DND-41 (cell line): ENCODE measurements at regions not wholly inside any gene's neighbourhood (a gene's known extent, or its start where the extent isn't known, plus 50 kb on each side); places are given as distances from the start of the nearest gene placed in this dataset.

ENCODE experiments used
- ATAC-seq: fragments of 200-7000 bp; cut with Tn5 transposase; 3 replicates; pipeline ENCODE4 v1.9.1; 2021; ENCODE audit warnings: low read depth; ENCODE audit not compliant: insufficient read depth
- DNase-seq: peaks from one replicate; pipeline ENCODE4 v3.0.0-alpha.2; 2020
- H2AFZ ChIP-seq: 2 replicates; pipeline ENCODE4 v1.6.0; 2012; ENCODE audit warnings: low read depth, low read length
- H3K27ac ChIP-seq: 2 replicates; pipeline ENCODE4 v1.5.1; 2012; ENCODE audit warnings: low read length, inconsistent platforms
- H3K27me3 ChIP-seq: fragments of 200-600 bp; sonication (generic); 2 replicates; pipeline ENCODE4 v1.6.0; 2012; ENCODE audit warnings: low read length, mild to moderate bottlenecking, inconsistent platforms; ENCODE audit not compliant: insufficient read depth, poor library complexity
- H3K36me3 ChIP-seq: 2 replicates; pipeline ENCODE4 v1.5.1; 2012; ENCODE audit warnings: low read length, inconsistent platforms; ENCODE audit not compliant: insufficient read depth
- H3K4me1 ChIP-seq: 2 replicates; pipeline ENCODE4 v1.5.1; 2012; ENCODE audit warnings: mild to moderate bottlenecking, low read length; ENCODE audit not compliant: insufficient read depth
- H3K4me2 ChIP-seq: 2 replicates; pipeline ENCODE4 v1.6.0; 2012; ENCODE audit warnings: mild to moderate bottlenecking, moderate library complexity, low read length, inconsistent platforms; ENCODE audit not compliant: insufficient read depth
- H3K4me3 ChIP-seq, 2 experiments: fragments of 200-600 bp in 1 of 2; shearing (Covaris generic) in 1 of 2; 2 replicates each; pipeline ENCODE4 v1.5.1; 2012 to 2016; ENCODE audit warnings: inconsistent platforms in 2 of 2, low read length in 2 of 2, mild to moderate bottlenecking in 2 of 2, low read depth in 1 of 2, moderate library complexity in 1 of 2
- H3K79me2 ChIP-seq: 2 replicates; pipeline ENCODE4 v1.6.0; 2012; ENCODE audit warnings: low read length, inconsistent platforms; ENCODE audit not compliant: insufficient read depth
- H3K9ac ChIP-seq: 2 replicates; pipeline ENCODE4 v1.6.0; 2012; ENCODE audit warnings: low read depth, mild to moderate bottlenecking, inconsistent platforms, low read length, moderate library complexity
- H3K9me3 ChIP-seq: 2 replicates; pipeline ENCODE4 v1.5.1; 2012; ENCODE audit warnings: low read length, moderate library complexity, mild to moderate bottlenecking, inconsistent platforms; ENCODE audit not compliant: insufficient read depth, severe bottlenecking
- H4K20me1 ChIP-seq: 2 replicates; pipeline ENCODE4 v1.6.0; 2012; ENCODE audit warnings: low read length; ENCODE audit not compliant: insufficient read depth
- CTCF ChIP-seq: IDR thresholded peaks from 2 replicates; pipeline ENCODE4 v1.5.1; 2012; ENCODE audit warnings: borderline replicate concordance, low read length, moderate library complexity, mild to moderate bottlenecking; ENCODE audit not compliant: poor library complexity, severe bottlenecking; ENCODE audit errors: extremely low read depth
- EZH2 ChIP-seq: IDR thresholded peaks from 3 replicates; pipeline ENCODE4 v1.6.1; 2012; ENCODE audit warnings: borderline replicate concordance, low read depth, mild to moderate bottlenecking, moderate library complexity, low read length, inconsistent platforms; ENCODE audit not compliant: severe bottlenecking

GRCh38 chr2:122651780-122652179 lies 896.3 kb downstream of the TSN start:
- no peak for ATAC-seq
- Histone ChIP-seq H3K4me2 (no peak overlapping the region), H3K27me3 (no peaks in the 10 kb centered on the region)

DNA sequence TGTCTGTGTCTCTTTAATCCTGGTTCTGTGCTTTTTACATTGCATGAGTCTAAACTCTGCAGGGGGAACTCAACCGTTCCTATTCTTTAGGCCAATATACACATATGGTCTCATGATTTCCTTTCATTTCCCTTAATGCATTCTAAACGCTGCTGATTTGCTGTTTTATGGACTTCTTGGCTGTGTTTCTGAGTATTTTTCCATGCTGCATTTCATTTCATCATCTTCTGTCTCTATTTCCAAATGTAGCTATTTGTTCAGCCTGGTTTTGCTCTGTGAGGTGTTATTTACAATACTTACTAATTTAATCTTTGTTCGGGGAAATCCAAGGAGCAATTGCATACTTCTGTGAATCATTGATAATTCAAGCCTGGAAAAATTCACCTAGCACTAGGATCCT lies 897.2 kb downstream of the TSN start:
- no peak for ATAC-seq
- Histone ChIP-seq H3K36me3 (no peaks in the 10 kb centered on the region), H3K9me3 (no peaks in the 10 kb centered on the region), H4K20me1 (no peaks in the 10 kb centered on the region), H3K4me2 (no peak overlapping the region), H3K4me1 (no peaks in the 10 kb centered on the region), H2AFZ (no peak overlapping the region), H3K27ac (no peak overlapping the region), H3K9ac (no peak overlapping the region), H3K27me3 (no peaks in the 10 kb centered on the region), H3K79me2 (no peaks in the 10 kb centered on the region), H3K4me3 (no peak overlapping the region)
- no peak for TF ChIP-seq EZH2
- no peak for TF ChIP-seq CTCF
- DNase-seq: no peak

More at GRCh38 chr2:122651780-122652179, 896.3 kb downstream of the TSN start:
- no peak for DNase-seq
- Histone ChIP-seq H3K4me1 (no peaks in the 10 kb centered on the region), H3K9me3 (no peaks in the 10 kb centered on the region), H3K79me2 (no peaks in the 10 kb centered on the region), H3K4me3 (no peak overlapping the region), H4K20me1 (no peaks in the 10 kb centered on the region), H3K36me3 (no peaks in the 10 kb centered on the region), H2AFZ (no peak overlapping the region), H3K9ac (no peak overlapping the region), H3K27ac (no peak overlapping the region)
- no peak for TF ChIP-seq CTCF
- no peak for TF ChIP-seq EZH2

DNA sequence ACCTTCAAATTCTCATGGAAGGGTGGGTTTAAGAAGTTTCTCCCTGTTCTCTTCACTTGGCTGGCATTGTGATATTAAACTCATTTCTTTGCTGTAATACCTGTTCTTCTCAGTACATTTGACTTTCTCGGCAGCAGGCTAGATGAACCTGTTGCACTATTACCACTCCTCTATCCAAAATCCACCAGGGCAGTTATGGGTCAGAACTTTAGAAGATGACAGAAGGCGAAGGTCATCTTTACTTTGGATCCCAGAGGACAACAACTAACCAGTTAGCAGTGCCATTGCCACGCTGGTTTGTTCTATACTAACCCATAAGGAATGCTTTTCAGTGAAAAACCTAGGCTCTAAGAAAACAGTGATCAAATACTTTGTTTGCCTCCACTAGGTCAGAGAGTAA lies 901.0 kb downstream of the TSN start:
- H3K9me3 ChIP-seq: no peaks in the 10 kb centered on the region
- no peak overlapping the region for H2AFZ ChIP-seq
- no peak overlapping the region for H3K4me2 ChIP-seq
- no peak overlapping the region for H3K9ac ChIP-seq
- ATAC-seq (no peak), DNase-seq (no peak)
- no peaks in the 10 kb centered on the region for H3K79me2 ChIP-seq
- H3K27me3 ChIP-seq: no peaks in the 10 kb centered on the region
- no peaks in the 10 kb centered on the region for H4K20me1 ChIP-seq
- no peaks in the 10 kb centered on the region for H3K36me3 ChIP-seq
- H3K27ac ChIP-seq: no peak overlapping the region
- H3K4me1 ChIP-seq: no peaks in the 10 kb centered on the region
- H3K4me3 ChIP-seq: no peak overlapping the region
- TF ChIP-seq CTCF (no peak), EZH2 (no peak)
